HCT116 (cell line): ENCODE measurements at regions not wholly inside any gene's neighbourhood (a gene's known extent, or its start where the extent isn't known, plus 50 kb on each side); places are given as distances from the start of the nearest gene placed in this dataset.

ENCODE experiments used
- ATAC-seq: fragments of 200-7000 bp; cut with Tn5 transposase; 2 replicates; pipeline ENCODE4 v1.9.1; 2020; ENCODE audit warnings: mild to moderate bottlenecking, moderate library complexity
- BruUV-seq: library from RNA; stranded (reverse); fragments of 400-500 nt; replicated peaks from 2 replicates; lab custom pipeline; 2021; lab: Mats Ljungman, UMichigan
- CTCF ChIA-PET: fragments of 300-600 bp; sonication (Branson Sonifier 250); formaldehyde crosslinking; loops from one replicate; lab custom pipeline; 2021; ENCODE audit warnings: antibody characterized with exemption; lab: Charles Lee
- POLR2A ChIA-PET: fragments of 300-600, 350-600 bp; sonication (Branson Sonifier 250); formaldehyde crosslinking; loops from one replicate; lab custom pipeline; 2021; ENCODE audit warnings: antibody characterized with exemption; lab: Charles Lee
- RAD21 ChIA-PET, 2 experiments: fragments of 300-600 bp; sonication (Branson Sonifier 250); formaldehyde crosslinking; loops; one replicate each; lab custom pipeline; 2023; ENCODE audit warnings: low total read pairs in 2 of 2; ENCODE audit not compliant: uncharacterized antibody in 2 of 2, unreplicated experiment in 2 of 2, low non-redundant PET in 1 of 2; lab: Charles Lee
- DNase-seq: peaks from one replicate; pipeline ENCODE4 v3.0.0-alpha.2; 2010; ENCODE audit warnings: low read depth, low spot score
- H2AFZ ChIP-seq: fragments of 200-600 bp; shearing (Covaris generic), sonication (generic); 2 replicates; pipeline ENCODE4 v1.6.1; 2017; ENCODE audit warnings: low read depth, mixed run types, mixed read lengths, antibody characterized with exemption, low read length; ENCODE audit not compliant: poor library complexity, severe bottlenecking
- H3K27ac ChIP-seq: 2 replicates; pipeline ENCODE4 v1.5.1; 2012; ENCODE audit warnings: low read depth, low read length
- H3K27me3 ChIP-seq: fragments of 200-600 bp; sonication (generic); 2 replicates; pipeline ENCODE4 v1.6.1; 2016; ENCODE audit warnings: mixed run types, low read length, mixed read lengths; ENCODE audit not compliant: insufficient read depth
- H3K36me3 ChIP-seq, 2 experiments: fragments of 200-500 bp in 1 of 2; fragments of 200-600 bp in 1 of 2; sonication (Bioruptor generic) in 1 of 2; sonication (generic) in 1 of 2; 2 replicates each; pipeline versions ENCODE4 v1.5.1 to v1.6.1; 2014 to 2016; ENCODE audit warnings: low read length in 2 of 2, inconsistent platforms in 1 of 2, mixed read lengths in 1 of 2, mixed run types in 1 of 2; ENCODE audit not compliant: insufficient read depth in 2 of 2, control insufficient read depth in 1 of 2
- H3K4me1 ChIP-seq, 2 experiments: fragments of 200-600 bp in 1 of 2; sonication (generic) in 1 of 2; 2 replicates each; pipeline versions ENCODE4 v1.5.1 to v1.6.1; 2012 to 2017; ENCODE audit warnings: low read length in 2 of 2, inconsistent platforms in 1 of 2, mild to moderate bottlenecking in 1 of 2, mixed read lengths in 1 of 2, mixed run types in 1 of 2, moderate library complexity in 1 of 2; ENCODE audit not compliant: insufficient read depth in 2 of 2, control insufficient read depth in 1 of 2
- H3K4me2 ChIP-seq: fragments of 200-600 bp; sonication (generic); 2 replicates; pipeline ENCODE4 v1.6.1; 2017; ENCODE audit warnings: mixed run types, low read length, mixed read lengths
- H3K4me3 ChIP-seq, 2 experiments: fragments of 200-600 bp in 1 of 2; sonication (generic) in 1 of 2; replicated peaks in 1 of 2; 2 replicates each; pipeline ENCODE4 v1.5.1; 2011 to 2016; ENCODE audit warnings: low read length in 2 of 2, control low read depth in 1 of 2, low read depth in 1 of 2, mild to moderate bottlenecking in 1 of 2, mixed read lengths in 1 of 2, mixed run types in 1 of 2
- H3K79me2 ChIP-seq: fragments of 200-600 bp; sonication (generic); 2 replicates; pipeline ENCODE4 v1.6.1; 2017; ENCODE audit warnings: mild to moderate bottlenecking, mixed run types, low read length, moderate library complexity, mixed read lengths; ENCODE audit not compliant: insufficient read depth
- H3K9ac ChIP-seq: fragments of 200-600 bp; sonication (generic); 2 replicates; pipeline ENCODE4 v1.6.1; 2016; ENCODE audit warnings: low read length, mixed read lengths
- H3K9me2 ChIP-seq: fragments of 200-600 bp; sonication (generic), shearing (Covaris generic); 2 replicates; pipeline ENCODE4 v1.6.1; 2017; ENCODE audit warnings: mixed run types, mild to moderate bottlenecking, moderate library complexity; ENCODE audit not compliant: insufficient read depth
- H3K9me3 ChIP-seq, 2 experiments: fragments of 200-500 bp in 1 of 2; fragments of 200-600 bp in 1 of 2; sonication (Bioruptor generic) in 1 of 2; sonication (generic) in 1 of 2; 2 replicates each; pipeline ENCODE4 v1.6.1; 2014 to 2017; ENCODE audit warnings: low read length in 2 of 2, mixed read lengths in 2 of 2, inconsistent platforms in 1 of 2, low read depth in 1 of 2, mild to moderate bottlenecking in 1 of 2, mixed run types in 1 of 2, moderate library complexity in 1 of 2; ENCODE audit not compliant: control insufficient read depth in 1 of 2, insufficient read depth in 1 of 2
- H4K20me1 ChIP-seq: fragments of 200-600 bp; sonication (generic), shearing (Covaris generic); 2 replicates; pipeline ENCODE4 v1.6.1; 2017; ENCODE audit warnings: mixed run types, mild to moderate bottlenecking, moderate library complexity; ENCODE audit not compliant: insufficient read depth
- CEBPB ChIP-seq: IDR thresholded peaks from 2 replicates; pipeline ENCODE4 v1.6.1; 2012; ENCODE audit warnings: low read depth
- EZH2 ChIP-seq: fragments of 200-600 bp; sonication (generic); IDR thresholded peaks from 2 replicates; pipeline ENCODE4 v1.6.1; 2017; ENCODE audit warnings: antibody characterized with exemption, mixed run types
- EZH2phosphoT487 ChIP-seq: fragments of 200-600 bp; IDR thresholded peaks from 2 replicates; pipeline ENCODE4 v1.6.1; 2018; ENCODE audit warnings: antibody characterized with exemption, borderline replicate concordance
- JUND ChIP-seq: IDR thresholded peaks from 2 replicates; pipeline ENCODE4 v1.6.1; 2012
- POLR2A ChIP-seq: IDR thresholded peaks from 2 replicates; pipeline ENCODE4 v1.7.0; 2011; ENCODE audit warnings: borderline replicate concordance; ENCODE audit not compliant: insufficient read depth, insufficient read length; ENCODE audit errors: extremely low read depth
- SIN3A ChIP-seq: IDR thresholded peaks from 2 replicates; pipeline ENCODE4 v1.6.1; 2012; ENCODE audit warnings: low read depth
- SP1 ChIP-seq: IDR thresholded peaks from 2 replicates; pipeline ENCODE4 v1.6.1; 2012; ENCODE audit warnings: low read depth
- SRF ChIP-seq: IDR thresholded peaks from 2 replicates; pipeline ENCODE4 v1.6.1; 2012; ENCODE audit warnings: low read depth
- TCF7L2 ChIP-seq: IDR thresholded peaks from 2 replicates; pipeline ENCODE4 v1.7.0; 2011; ENCODE audit warnings: borderline replicate concordance, inconsistent platforms; ENCODE audit not compliant: insufficient read depth, insufficient read length; ENCODE audit errors: extremely low read depth
- YY1 ChIP-seq: IDR thresholded peaks from 2 replicates; pipeline ENCODE4 v1.6.1; 2011; ENCODE audit warnings: low read length, low read depth, moderate library complexity, mild to moderate bottlenecking; ENCODE audit not compliant: insufficient replicate concordance; ENCODE audit errors: extremely low read depth
- ZNF274 ChIP-seq: fragments of 200-500 bp; sonication (Bioruptor generic); IDR thresholded peaks from 2 replicates; pipeline ENCODE4 v1.6.1; 2014; ENCODE audit warnings: mild to moderate bottlenecking, low read depth, low read length, inconsistent platforms
- intact Hi-C: fragments of 100-400 bp; cut with micrococcal nuclease; formaldehyde crosslinking; loops from 2 replicates; pipeline ENCODE4 v1.10.0; 2022
- TF ChIP-seq, protein P1 (sequence below): IDR thresholded peaks from 2 replicates; pipeline ENCODE4 v1.6.1; 2012
- TF ChIP-seq, protein P2 (sequence below): IDR thresholded peaks from 2 replicates; pipeline ENCODE4 v1.6.1; 2012; ENCODE audit warnings: low read depth
- TF ChIP-seq, protein P3 (sequence below): IDR thresholded peaks from 2 replicates; pipeline ENCODE4 v1.6.1; 2011; ENCODE audit warnings: mild to moderate bottlenecking, low read length, moderate library complexity; ENCODE audit not compliant: insufficient replicate concordance; ENCODE audit errors: extremely low read depth

DNA sequence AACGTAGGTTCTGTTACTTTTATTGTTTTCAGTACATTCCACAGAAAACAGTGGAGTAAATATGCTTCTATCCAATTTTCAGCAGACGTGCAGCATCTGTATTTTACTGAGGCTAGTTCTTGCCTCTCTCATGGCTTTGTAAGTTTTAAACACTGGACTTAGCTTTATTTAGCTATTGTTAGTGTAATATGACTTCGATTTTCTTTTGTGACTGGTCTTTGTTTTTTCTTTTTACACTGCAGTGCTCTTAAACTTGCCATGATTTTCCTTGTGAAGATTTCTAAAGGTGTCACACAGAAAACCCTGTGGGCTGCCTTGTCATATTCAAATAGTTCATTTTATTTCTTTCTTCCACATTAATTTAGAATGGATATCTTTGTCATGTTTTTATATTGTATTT lies 1234.9 kb upstream of the CITED2 start:
- no peak overlapping the region for H2AFZ ChIP-seq
- no TSS peak for BruUV-seq
- H4K20me1 ChIP-seq, result no peaks in the 10 kb centered on the region
- ChIA-PET POLR2A (no interaction called here), RAD21 (no interaction called here), CTCF (no interaction called here)
- no peak for TF ChIP-seq EZH2
- TF ChIP-seq, protein P1, sequence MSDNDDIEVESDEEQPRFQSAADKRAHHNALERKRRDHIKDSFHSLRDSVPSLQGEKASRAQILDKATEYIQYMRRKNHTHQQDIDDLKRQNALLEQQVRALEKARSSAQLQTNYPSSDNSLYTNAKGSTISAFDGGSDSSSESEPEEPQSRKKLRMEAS, result no peak
- no peak for TF ChIP-seq POLR2A
- no peak for TF ChIP-seq JUND
- TF ChIP-seq, protein P2, sequence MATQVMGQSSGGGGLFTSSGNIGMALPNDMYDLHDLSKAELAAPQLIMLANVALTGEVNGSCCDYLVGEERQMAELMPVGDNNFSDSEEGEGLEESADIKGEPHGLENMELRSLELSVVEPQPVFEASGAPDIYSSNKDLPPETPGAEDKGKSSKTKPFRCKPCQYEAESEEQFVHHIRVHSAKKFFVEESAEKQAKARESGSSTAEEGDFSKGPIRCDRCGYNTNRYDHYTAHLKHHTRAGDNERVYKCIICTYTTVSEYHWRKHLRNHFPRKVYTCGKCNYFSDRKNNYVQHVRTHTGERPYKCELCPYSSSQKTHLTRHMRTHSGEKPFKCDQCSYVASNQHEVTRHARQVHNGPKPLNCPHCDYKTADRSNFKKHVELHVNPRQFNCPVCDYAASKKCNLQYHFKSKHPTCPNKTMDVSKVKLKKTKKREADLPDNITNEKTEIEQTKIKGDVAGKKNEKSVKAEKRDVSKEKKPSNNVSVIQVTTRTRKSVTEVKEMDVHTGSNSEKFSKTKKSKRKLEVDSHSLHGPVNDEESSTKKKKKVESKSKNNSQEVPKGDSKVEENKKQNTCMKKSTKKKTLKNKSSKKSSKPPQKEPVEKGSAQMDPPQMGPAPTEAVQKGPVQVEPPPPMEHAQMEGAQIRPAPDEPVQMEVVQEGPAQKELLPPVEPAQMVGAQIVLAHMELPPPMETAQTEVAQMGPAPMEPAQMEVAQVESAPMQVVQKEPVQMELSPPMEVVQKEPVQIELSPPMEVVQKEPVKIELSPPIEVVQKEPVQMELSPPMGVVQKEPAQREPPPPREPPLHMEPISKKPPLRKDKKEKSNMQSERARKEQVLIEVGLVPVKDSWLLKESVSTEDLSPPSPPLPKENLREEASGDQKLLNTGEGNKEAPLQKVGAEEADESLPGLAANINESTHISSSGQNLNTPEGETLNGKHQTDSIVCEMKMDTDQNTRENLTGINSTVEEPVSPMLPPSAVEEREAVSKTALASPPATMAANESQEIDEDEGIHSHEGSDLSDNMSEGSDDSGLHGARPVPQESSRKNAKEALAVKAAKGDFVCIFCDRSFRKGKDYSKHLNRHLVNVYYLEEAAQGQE, result no peak
- TF ChIP-seq SP1, result no peak
- TF ChIP-seq CEBPB, result no peak
- TF ChIP-seq ZNF274, result no peak
- TF ChIP-seq EZH2phosphoT487, result no peak
- no peak for TF ChIP-seq SIN3A
- TF ChIP-seq, protein P3, sequence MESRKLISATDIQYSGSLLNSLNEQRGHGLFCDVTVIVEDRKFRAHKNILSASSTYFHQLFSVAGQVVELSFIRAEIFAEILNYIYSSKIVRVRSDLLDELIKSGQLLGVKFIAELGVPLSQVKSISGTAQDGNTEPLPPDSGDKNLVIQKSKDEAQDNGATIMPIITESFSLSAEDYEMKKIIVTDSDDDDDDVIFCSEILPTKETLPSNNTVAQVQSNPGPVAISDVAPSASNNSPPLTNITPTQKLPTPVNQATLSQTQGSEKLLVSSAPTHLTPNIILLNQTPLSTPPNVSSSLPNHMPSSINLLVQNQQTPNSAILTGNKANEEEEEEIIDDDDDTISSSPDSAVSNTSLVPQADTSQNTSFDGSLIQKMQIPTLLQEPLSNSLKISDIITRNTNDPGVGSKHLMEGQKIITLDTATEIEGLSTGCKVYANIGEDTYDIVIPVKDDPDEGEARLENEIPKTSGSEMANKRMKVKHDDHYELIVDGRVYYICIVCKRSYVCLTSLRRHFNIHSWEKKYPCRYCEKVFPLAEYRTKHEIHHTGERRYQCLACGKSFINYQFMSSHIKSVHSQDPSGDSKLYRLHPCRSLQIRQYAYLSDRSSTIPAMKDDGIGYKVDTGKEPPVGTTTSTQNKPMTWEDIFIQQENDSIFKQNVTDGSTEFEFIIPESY, result no peak
- TF ChIP-seq YY1, result no peak
- no peak for TF ChIP-seq TCF7L2
- no peak for TF ChIP-seq SRF
- H3K9ac ChIP-seq, result no peak overlapping the region
- no peak for ATAC-seq
- no peak overlapping the region for H3K4me3 ChIP-seq
- no peak for DNase-seq
- no peaks in the 10 kb centered on the region for H3K9me3 ChIP-seq
- no peak overlapping the region for H3K27ac ChIP-seq
- no peak overlapping the region for H3K4me2 ChIP-seq
- no peaks in the 10 kb centered on the region for H3K79me2 ChIP-seq
- no peaks in the 10 kb centered on the region for H3K36me3 ChIP-seq
- no peaks in the 10 kb centered on the region for H3K9me2 ChIP-seq
- no peaks in the 10 kb centered on the region for H3K4me1 ChIP-seq
- intact Hi-C loops, result no loop called here
- no peaks in the 10 kb centered on the region for H3K27me3 ChIP-seq
